Liver (tissue), 8 donors: ENCODE measurements at regions not wholly inside any gene's neighbourhood (a gene's known extent, or its start where the extent isn't known, plus 50 kb on each side); places are given as distances from the start of the nearest gene placed in this dataset.

Experiments
- DNase-seq: peaks from one replicate; pipeline ENCODE4 v3.0.0-alpha.2; 2017; ENCODE audit warnings: low spot score
- H3K27ac ChIP-seq, 2 donors: one replicate each; pipeline ENCODE4 v1.7.0; 2013; ENCODE audit warnings: inconsistent platforms in 2 of 2, low read length in 2 of 2, control low read depth in 1 of 2, low read depth in 1 of 2, mild to moderate bottlenecking in 1 of 2
- H3K27me3 ChIP-seq, 4 donors: one replicate each; pipeline versions ENCODE4 v1.6.1 to v1.7.0; 2013; ENCODE audit warnings: low read length in 3 of 4, inconsistent platforms in 1 of 4, mild to moderate bottlenecking in 1 of 4, moderate library complexity in 1 of 4; ENCODE audit not compliant: control insufficient read depth in 4 of 4, insufficient read depth in 4 of 4
- H3K36me3 ChIP-seq, 4 donors: one replicate each; pipeline versions ENCODE4 v1.6.1 to v1.7.0; 2013; ENCODE audit warnings: low read length in 3 of 4, mild to moderate bottlenecking in 3 of 4, low read depth in 1 of 4, moderate library complexity in 1 of 4; ENCODE audit not compliant: control insufficient read depth in 4 of 4, insufficient read depth in 3 of 4
- H3K4me1 ChIP-seq, 4 donors: one replicate each; pipeline versions ENCODE4 v1.6.1 to v1.7.0; 2013; ENCODE audit warnings: low read length in 3 of 4, mild to moderate bottlenecking in 3 of 4, moderate library complexity in 1 of 4; ENCODE audit not compliant: control insufficient read depth in 4 of 4, insufficient read depth in 4 of 4
- H3K4me3 ChIP-seq, 3 donors: one replicate each; pipeline versions ENCODE4 v1.6.1 to v1.7.0; 2013; ENCODE audit warnings: low read length in 3 of 3, control low read depth in 1 of 3, low read depth in 1 of 3, mild to moderate bottlenecking in 1 of 3
- H3K9ac ChIP-seq, 2 donors: one replicate each; pipeline ENCODE4 v1.7.0; 2013; ENCODE audit warnings: low read length in 2 of 2, mild to moderate bottlenecking in 2 of 2, moderate library complexity in 2 of 2, control low read depth in 1 of 2, low read depth in 1 of 2
- H3K9me3 ChIP-seq, 4 donors: one replicate each; pipeline versions ENCODE4 v1.6.1 to v1.7.0; 2013; ENCODE audit warnings: low read length in 3 of 4; ENCODE audit not compliant: control insufficient read depth in 4 of 4
- ATF3 ChIP-seq: IDR thresholded peaks from 2 replicates; pipeline ENCODE4 v1.6.1; 2016; ENCODE audit warnings: antibody characterized with exemption
- CTCF ChIP-seq: fragments of 150-350 bp; IDR thresholded peaks from 2 replicates; pipeline ENCODE4 v1.5.1; 2017; ENCODE audit warnings: improper control_type of control experiment, low read depth, low read length; ENCODE audit not compliant: missing input control
- EGR1 ChIP-seq, 2 donors: IDR thresholded peaks; 2 replicates each; pipeline ENCODE4 v1.6.1; 2016 to 2018; ENCODE audit warnings: antibody characterized with exemption in 2 of 2, low read depth in 2 of 2
- FOXA1 ChIP-seq: IDR thresholded peaks from 2 replicates; pipeline ENCODE4 v1.6.1; 2016; ENCODE audit warnings: antibody characterized with exemption
- FOXA2 ChIP-seq: IDR thresholded peaks from 2 replicates; pipeline ENCODE4 v1.6.1; 2016; ENCODE audit warnings: antibody characterized with exemption
- GABPA ChIP-seq, 2 donors: IDR thresholded peaks in 1 of 2; conservative IDR thresholded peaks in 1 of 2; 2 replicates each; pipeline ENCODE4 v1.6.1; 2016; ENCODE audit warnings: antibody characterized with exemption in 2 of 2, mild to moderate bottlenecking in 1 of 2, moderate library complexity in 1 of 2
- HNF4A ChIP-seq, 2 donors: conservative IDR thresholded peaks; 2 replicates each; pipeline ENCODE4 v1.6.1; 2016; ENCODE audit warnings: antibody characterized with exemption in 2 of 2, mild to moderate bottlenecking in 2 of 2
- HNF4G ChIP-seq: IDR thresholded peaks from 2 replicates; pipeline ENCODE4 v1.6.1; 2016; ENCODE audit warnings: antibody characterized with exemption
- JUND ChIP-seq, 2 donors: IDR thresholded peaks; 2 replicates each; pipeline ENCODE4 v1.6.1; 2016; ENCODE audit warnings: antibody characterized with exemption in 2 of 2
- NR2F2 ChIP-seq: IDR thresholded peaks from 2 replicates; pipeline ENCODE4 v1.6.1; 2016; ENCODE audit warnings: antibody characterized with exemption
- RAD21 ChIP-seq, 2 donors: IDR thresholded peaks; 2 replicates each; pipeline ENCODE4 v1.6.1; 2016; ENCODE audit warnings: antibody characterized with exemption in 2 of 2, mild to moderate bottlenecking in 2 of 2
- REST ChIP-seq: IDR thresholded peaks from 2 replicates; pipeline ENCODE4 v1.6.1; 2016; ENCODE audit warnings: antibody characterized with exemption, mild to moderate bottlenecking
- RXRA ChIP-seq, 2 donors: IDR thresholded peaks; 2 replicates each; pipeline ENCODE4 v1.6.1; 2017 to 2018; ENCODE audit warnings: antibody characterized with exemption in 2 of 2, mild to moderate bottlenecking in 1 of 2
- SP1 ChIP-seq: IDR thresholded peaks from 2 replicates; pipeline ENCODE4 v1.6.1; 2018; ENCODE audit warnings: antibody characterized with exemption, mild to moderate bottlenecking
- TAF1 ChIP-seq: conservative IDR thresholded peaks from 2 replicates; pipeline ENCODE4 v1.6.1; 2016; ENCODE audit warnings: antibody characterized with exemption, mild to moderate bottlenecking
- YY1 ChIP-seq: IDR thresholded peaks from 2 replicates; pipeline ENCODE4 v1.6.1; 2016; ENCODE audit warnings: antibody characterized with exemption, mild to moderate bottlenecking
- ZBTB33 ChIP-seq: IDR thresholded peaks from 2 replicates; pipeline ENCODE4 v1.6.1; 2016; ENCODE audit warnings: antibody characterized with exemption
- WGBS: extraction: QIAGEN DNeasy Blood & Tissue Kit; methylation state at CpG from one replicate; pipeline ENCODE4 v1.1.7; 2013; 5-methylcytosine and 5-hydroxymethylcytosine counted together
- donor health status: healthy.
- donor health status: healthy.
- donor health status: healthy.
- donor health status: healthy.
- donor health status: healthy.

- Histone ChIP-seq H3K27me3 (no peaks in the 10 kb centered on the region), H3K4me3 (no peak overlapping the region), H3K27ac (no peak overlapping the region), H3K9me3 (peaks cover 0 to 4% (median 2%) of the 10 kb centered on the region in 4 donors), H3K36me3 (no peaks in the 10 kb centered on the region), H3K4me1 (no peaks in the 10 kb centered on the region), H3K9ac (no peak overlapping the region)
- TF ChIP-seq ATF3 (no peak), RXRA (IDR thresholded peaks at IDR 0.05) (no peak), GABPA (IDR thresholded peaks at IDR 0.05 in 1 of 2, conservative IDR thresholded peaks at IDR 0.05 in 1 of 2) (no peak), FOXA2 (no peak), SP1 (no peak), REST (no peak), JUND (IDR thresholded peaks at IDR 0.05) (no peak), CTCF (no peak), EGR1 (IDR thresholded peaks at IDR 0.05; ENCODE audit: low read depth in 2 of 2) (no peak), RAD21 (IDR thresholded peaks at IDR 0.05) (no peak), TAF1 (no peak), ZBTB33 (no peak), YY1 (no peak), HNF4G (no peak), HNF4A (conservative IDR thresholded peaks at IDR 0.05) (no peak), NR2F2 (no peak)
- WGBS, result 89% methylated on average over 4 of the region's 4 CpGs
- DNase-seq, result no peak
These were observed 98.3 kb upstream of the SLC6A11 start for GRCh38 chr3:10717756-10718155.

- H3K36me3 ChIP-seq, result no peaks in the 10 kb centered on the region
- H3K27ac ChIP-seq, result no peak overlapping the region
- no peak overlapping the region for H3K9ac ChIP-seq
- no peak overlapping the region for H3K4me3 ChIP-seq
- H3K27me3 ChIP-seq, result no peaks in the 10 kb centered on the region
- no peak for DNase-seq
- WGBS, result 76% methylated on average over 5 of the region's 5 CpGs
- no peaks in the 10 kb centered on the region for H3K9me3 ChIP-seq
- no peaks in the 10 kb centered on the region for H3K4me1 ChIP-seq
- TF ChIP-seq FOXA1 (no peak), CTCF (no peak), ATF3 (no peak), YY1 (no peak), ZBTB33 (no peak), GABPA (IDR thresholded peaks at IDR 0.05 in 1 of 2, conservative IDR thresholded peaks at IDR 0.05 in 1 of 2) (no peak), RAD21 (IDR thresholded peaks at IDR 0.05) (no peak), TAF1 (no peak), RXRA (IDR thresholded peaks at IDR 0.05) (no peak)
These were observed 94.9 kb upstream of the SLC6A11 start for GRCh38 chr3:10721101-10721500.
